ENCODE measurements at regions not wholly inside any gene's neighbourhood (a gene's known extent, or its start where the extent isn't known, plus 50 kb on each side); places are given as distances from the start of the nearest gene placed in this dataset.

- TF ChIP-seq CTCF (conservative IDR thresholded peaks at IDR 0.05; ENCODE audit: low read length) (no peak), EZH2phosphoT487 (IDR thresholded peaks at IDR 0.05; ENCODE audit: borderline replicate concordance, low read depth, low read length) (no peak)
Measured at GRCh38 chr6:15754706-15755079, 91.9 kb upstream of the DTNBP1 start.

Data from OCI-LY7 (cell line).